ENCODE measurements at regions not wholly inside any gene's neighbourhood (a gene's known extent, or its start where the extent isn't known, plus 50 kb on each side); places are given as distances from the start of the nearest gene placed in this dataset.

- H3K4me2 ChIP-seq (ENCODE audit: low read depth, low read length): no peak overlapping the region
- H3K4me1 ChIP-seq (ENCODE audit: low read length): no peaks in the 10 kb centered on the region
- DNase-seq: no peak
- H3K9me3 ChIP-seq (replicated peaks; ENCODE audit: insufficient read depth, low read length): no peaks in the 10 kb centered on the region
- H3K9me2 ChIP-seq (replicated peaks; ENCODE audit: insufficient read depth, low read length): no peaks in the 10 kb centered on the region
- no peak overlapping the region for H3K27ac ChIP-seq (ENCODE audit: low read length)
- H3F3A ChIP-seq (ENCODE audit: insufficient read depth, low read length): no peaks in the 10 kb centered on the region
- H3K36me3 ChIP-seq (replicated peaks; ENCODE audit: insufficient read depth, low read length): no peaks in the 10 kb centered on the region
- H4K20me1 ChIP-seq (ENCODE audit: insufficient read depth, low read length): no peaks in the 10 kb centered on the region
- H3K79me2 ChIP-seq (ENCODE audit: low read length): no peaks in the 10 kb centered on the region
- TF ChIP-seq EZH2 (optimal IDR thresholded peaks at IDR 0.05; ENCODE audit: low read depth, low read length) (no peak), CTCF (IDR thresholded peaks at IDR 0.05; ENCODE audit: low read length) (no peak), EZH2phosphoT487 (IDR thresholded peaks at IDR 0.05; ENCODE audit: low read length) (no peak)
- H3K4me3 ChIP-seq (ENCODE audit: low read length): no peak overlapping the region
- H3K9ac ChIP-seq (ENCODE audit: low read length): no peak overlapping the region
- no peak overlapping the region for H2AFZ ChIP-seq (ENCODE audit: low read length)
- no peaks in the 10 kb centered on the region for H3K27me3 ChIP-seq (replicated peaks; ENCODE audit: insufficient read depth, low read length)
These were observed 265.3 kb upstream of the TCF4 start for GRCh38 chr18:55853268-55853667.

DNA sequence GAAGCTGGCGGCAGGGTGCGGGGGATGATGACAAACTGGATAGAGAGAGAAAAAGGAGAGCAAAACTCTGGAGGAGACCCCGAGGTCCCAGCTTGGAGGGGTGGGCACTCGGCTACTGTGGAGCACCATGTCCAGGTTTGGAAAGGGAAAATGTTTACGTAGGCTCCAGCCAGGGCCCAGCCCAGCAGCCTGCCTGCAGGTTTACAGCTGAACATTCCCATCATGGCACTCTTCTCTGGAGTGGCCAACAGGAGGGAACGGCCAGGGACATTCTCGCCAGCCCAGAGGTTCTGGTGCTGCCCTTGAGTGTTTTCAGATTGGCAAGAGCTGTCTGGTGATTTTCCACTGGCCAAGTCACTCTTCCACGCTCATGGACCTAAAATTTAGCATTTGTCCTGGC lies 262.9 kb upstream of the TCF4 start:
- H3F3A ChIP-seq (ENCODE audit: insufficient read depth, low read length): no peaks in the 10 kb centered on the region
- H3K9me2 ChIP-seq (replicated peaks; ENCODE audit: insufficient read depth, low read length): no peaks in the 10 kb centered on the region
- no peak overlapping the region for H3K4me2 ChIP-seq (ENCODE audit: low read depth, low read length)
- no peaks in the 10 kb centered on the region for H4K20me1 ChIP-seq (ENCODE audit: insufficient read depth, low read length)
- H3K27ac ChIP-seq (ENCODE audit: low read length): no peak overlapping the region
- no peak for DNase-seq
- H3K27me3 ChIP-seq (replicated peaks; ENCODE audit: insufficient read depth, low read length): no peaks in the 10 kb centered on the region
- H3K4me3 ChIP-seq (ENCODE audit: low read length): no peak overlapping the region
- no peak overlapping the region for H2AFZ ChIP-seq (ENCODE audit: low read length)
- H3K4me1 ChIP-seq (ENCODE audit: low read length): no peaks in the 10 kb centered on the region
- TF ChIP-seq CTCF (IDR thresholded peaks at IDR 0.05; ENCODE audit: low read length): no peak
- TF ChIP-seq EZH2phosphoT487 (IDR thresholded peaks at IDR 0.05; ENCODE audit: low read length): no peak
- TF ChIP-seq EZH2 (optimal IDR thresholded peaks at IDR 0.05; ENCODE audit: low read depth, low read length): no peak
- no peaks in the 10 kb centered on the region for H3K9me3 ChIP-seq (replicated peaks; ENCODE audit: insufficient read depth, low read length)
- H3K36me3 ChIP-seq (replicated peaks; ENCODE audit: insufficient read depth, low read length): no peaks in the 10 kb centered on the region
- no peaks in the 10 kb centered on the region for H3K79me2 ChIP-seq (ENCODE audit: low read length)
- H3K9ac ChIP-seq (ENCODE audit: low read length): no peak overlapping the region

- TF ChIP-seq EZH2phosphoT487 (IDR thresholded peaks at IDR 0.05; ENCODE audit: low read length) (no peak), CTCF (IDR thresholded peaks at IDR 0.05; ENCODE audit: low read length) (no peak), EZH2 (optimal IDR thresholded peaks at IDR 0.05; ENCODE audit: low read depth, low read length) (no peak)
- no peak overlapping the region for H2AFZ ChIP-seq (ENCODE audit: low read length)
- no peak overlapping the region for H3K4me2 ChIP-seq (ENCODE audit: low read depth, low read length)
- no peaks in the 10 kb centered on the region for H3K4me1 ChIP-seq (ENCODE audit: low read length)
- no peaks in the 10 kb centered on the region for H4K20me1 ChIP-seq (ENCODE audit: insufficient read depth, low read length)
- no peak overlapping the region for H3K4me3 ChIP-seq (ENCODE audit: low read length)
- DNase-seq: no peak
- no peak overlapping the region for H3K27ac ChIP-seq (ENCODE audit: low read length)
- no peaks in the 10 kb centered on the region for H3K9me3 ChIP-seq (replicated peaks; ENCODE audit: insufficient read depth, low read length)
- H3K9ac ChIP-seq (ENCODE audit: low read length): no peak overlapping the region
- H3K9me2 ChIP-seq (replicated peaks; ENCODE audit: insufficient read depth, low read length): no peaks in the 10 kb centered on the region
- no peaks in the 10 kb centered on the region for H3K79me2 ChIP-seq (ENCODE audit: low read length)
- H3F3A ChIP-seq (ENCODE audit: insufficient read depth, low read length): no peaks in the 10 kb centered on the region
- no peaks in the 10 kb centered on the region for H3K27me3 ChIP-seq (replicated peaks; ENCODE audit: insufficient read depth, low read length)
- H3K36me3 ChIP-seq (replicated peaks; ENCODE audit: insufficient read depth, low read length): no peaks in the 10 kb centered on the region
These were observed 261.4 kb upstream of the TCF4 start for GRCh38 chr18:55849391-55849790.

Data from MM.1S (cell line).